ENCODE measurements at regions not wholly inside any gene's neighbourhood (a gene's known extent, or its start where the extent isn't known, plus 50 kb on each side); places are given as distances from the start of the nearest gene placed in this dataset.

GRCh38 chr14:85131226-85131922, 398.6 kb upstream of the FLRT2 start:
- H3K23ac ChIP-seq (ENCODE audit: low read length) = no peak overlapping the region
- H3K4me2 ChIP-seq (ENCODE audit: low read length) = no peak overlapping the region
- H2AK5ac ChIP-seq (ENCODE audit: low read length) = no peak overlapping the region
- no peaks in the 10 kb centered on the region for H3K79me1 ChIP-seq (ENCODE audit: low read length)
- no peaks in the 10 kb centered on the region for H3K4me1 ChIP-seq (ENCODE audit: control insufficient read depth in 1 of 2, insufficient read depth in 2 of 2, low read length in 2 of 2)
- H3K9me3 ChIP-seq (ENCODE audit: insufficient read depth, low read depth, low read length) = no peaks in the 10 kb centered on the region
- no peak overlapping the region for H3K9ac ChIP-seq (ENCODE audit: low read length)
- no peaks in the 10 kb centered on the region for H3K79me2 ChIP-seq (ENCODE audit: control insufficient read depth, insufficient read depth, low read length, poor library complexity)
- H2BK12ac ChIP-seq (ENCODE audit: low read length) = no peak overlapping the region
- no peak overlapping the region for H2BK5ac ChIP-seq (ENCODE audit: low read depth, low read length, poor library complexity)
- no peak overlapping the region for H2AFZ ChIP-seq (ENCODE audit: insufficient read depth, low read length, poor library complexity)
- no peak overlapping the region for H2BK120ac ChIP-seq (ENCODE audit: insufficient read depth, low read length, poor library complexity)
- peak in 1 of 2 donors; percentile 15 for DNase-seq
- H4K8ac ChIP-seq (ENCODE audit: low read depth, low read length) = no peak overlapping the region
- no peaks in the 10 kb centered on the region for H3K27me3 ChIP-seq (ENCODE audit: insufficient read depth, low read length)
- no CpG with 5 or more reads among the region's 2 CpGs for WGBS (ENCODE audit: extremely low coverage, insufficient coverage, insufficient read length)
- H3K18ac ChIP-seq (ENCODE audit: low read length) = no peak overlapping the region
- no peak overlapping the region for H3K4me3 ChIP-seq (ENCODE audit: low read depth, low read length)
- no peak overlapping the region for H4K91ac ChIP-seq (ENCODE audit: low read depth, low read length)
- no peaks in the 10 kb centered on the region for H3K36me3 ChIP-seq (ENCODE audit: control insufficient read depth in 1 of 2, insufficient read depth in 2 of 2, low read length in 2 of 2)
- no peak overlapping the region for H3K27ac ChIP-seq (ENCODE audit: low read depth, low read length)
- H3K4ac ChIP-seq (ENCODE audit: low read depth, low read length) = no peak overlapping the region
- H4K12ac ChIP-seq (ENCODE audit: low read depth, low read length) = no peak overlapping the region
- H3K14ac ChIP-seq (ENCODE audit: low read length) = no peak overlapping the region

- no CpG with 5 or more reads among the region's 1 CpG for WGBS (ENCODE audit: extremely low coverage, insufficient coverage, insufficient read length)
Observed at GRCh38 chr14:85142982-85143381, 387.0 kb upstream of the FLRT2 start.

GRCh38 chr14:85146779-85147178, 383.2 kb upstream of the FLRT2 start:
- H3K27me3 ChIP-seq (ENCODE audit: insufficient read depth, low read length) = no peaks in the 10 kb centered on the region
- no peak overlapping the region for H3K14ac ChIP-seq (ENCODE audit: low read length)
- no peak overlapping the region for H2BK5ac ChIP-seq (ENCODE audit: low read depth, low read length, poor library complexity)
- no peak overlapping the region for H2BK120ac ChIP-seq (ENCODE audit: insufficient read depth, low read length, poor library complexity)
- no peak overlapping the region for H3K4me3 ChIP-seq (ENCODE audit: low read depth, low read length)
- no peak overlapping the region for H2AK5ac ChIP-seq (ENCODE audit: low read length)
- H3K79me1 ChIP-seq (ENCODE audit: low read length) = no peaks in the 10 kb centered on the region
- H3K4me2 ChIP-seq (ENCODE audit: low read length) = no peak overlapping the region
- H3K9ac ChIP-seq (ENCODE audit: low read length) = no peak overlapping the region
- H4K91ac ChIP-seq (ENCODE audit: low read depth, low read length) = no peak overlapping the region
- H3K36me3 ChIP-seq (ENCODE audit: control insufficient read depth in 1 of 2, insufficient read depth in 2 of 2, low read length in 2 of 2) = no peaks in the 10 kb centered on the region
- WGBS (ENCODE audit: extremely low coverage, insufficient coverage, insufficient read length) = no CpG with 5 or more reads among the region's 3 CpGs
- no peak overlapping the region for H3K23ac ChIP-seq (ENCODE audit: low read length)
- H3K9me3 ChIP-seq (ENCODE audit: insufficient read depth, low read depth, low read length) = no peaks in the 10 kb centered on the region
- no peaks in the 10 kb centered on the region for H3K79me2 ChIP-seq (ENCODE audit: control insufficient read depth, insufficient read depth, low read length, poor library complexity)
- no peak overlapping the region for H3K4ac ChIP-seq (ENCODE audit: low read depth, low read length)
- no peak overlapping the region for H2BK12ac ChIP-seq (ENCODE audit: low read length)
- DNase-seq = no peak
- no peak overlapping the region for H4K12ac ChIP-seq (ENCODE audit: low read depth, low read length)
- no peak overlapping the region for H4K8ac ChIP-seq (ENCODE audit: low read depth, low read length)
- no peak overlapping the region for H3K27ac ChIP-seq (ENCODE audit: low read depth, low read length)
- H2AFZ ChIP-seq (ENCODE audit: insufficient read depth, low read length, poor library complexity) = no peak overlapping the region
- no peak overlapping the region for H3K18ac ChIP-seq (ENCODE audit: low read length)
- H3K4me1 ChIP-seq (ENCODE audit: control insufficient read depth in 1 of 2, insufficient read depth in 2 of 2, low read length in 2 of 2) = no peaks in the 10 kb centered on the region

More at GRCh38 chr14:85142982-85143381, 387.0 kb upstream of the FLRT2 start:
- Histone ChIP-seq H3K36me3 (ENCODE audit: control insufficient read depth in 1 of 2, insufficient read depth in 2 of 2, low read length in 2 of 2) (no peaks in the 10 kb centered on the region), H3K27me3 (ENCODE audit: insufficient read depth, low read length) (no peaks in the 10 kb centered on the region), H2AK5ac (ENCODE audit: low read length) (no peak overlapping the region), H3K4ac (ENCODE audit: low read depth, low read length) (no peak overlapping the region), H4K12ac (ENCODE audit: low read depth, low read length) (no peak overlapping the region), H3K23ac (ENCODE audit: low read length) (no peak overlapping the region), H3K27ac (ENCODE audit: low read depth, low read length) (no peak overlapping the region), H3K4me2 (ENCODE audit: low read length) (no peak overlapping the region), H2BK5ac (ENCODE audit: low read depth, low read length, poor library complexity) (no peak overlapping the region), H3K79me2 (ENCODE audit: control insufficient read depth, insufficient read depth, low read length, poor library complexity) (no peaks in the 10 kb centered on the region), H3K79me1 (ENCODE audit: low read length) (no peaks in the 10 kb centered on the region), H3K9ac (ENCODE audit: low read length) (no peak overlapping the region), H3K4me3 (ENCODE audit: low read depth, low read length) (no peak overlapping the region), H3K18ac (ENCODE audit: low read length) (no peak overlapping the region), H2AFZ (ENCODE audit: insufficient read depth, low read length, poor library complexity) (no peak overlapping the region), H4K91ac (ENCODE audit: low read depth, low read length) (no peak overlapping the region), H4K8ac (ENCODE audit: low read depth, low read length) (no peak overlapping the region), H2BK12ac (ENCODE audit: low read length) (no peak overlapping the region), H3K14ac (ENCODE audit: low read length) (no peak overlapping the region), H2BK120ac (ENCODE audit: insufficient read depth, low read length, poor library complexity) (no peak overlapping the region), H3K4me1 (ENCODE audit: control insufficient read depth in 1 of 2, insufficient read depth in 2 of 2, low read length in 2 of 2) (no peaks in the 10 kb centered on the region), H3K9me3 (ENCODE audit: insufficient read depth, low read depth, low read length) (no peaks in the 10 kb centered on the region)
- DNase-seq = no peak

- Histone ChIP-seq H3K4ac (ENCODE audit: low read depth, low read length) (no peak overlapping the region), H2AFZ (ENCODE audit: insufficient read depth, low read length, poor library complexity) (no peak overlapping the region), H2BK5ac (ENCODE audit: low read depth, low read length, poor library complexity) (no peak overlapping the region), H2BK120ac (ENCODE audit: insufficient read depth, low read length, poor library complexity) (no peak overlapping the region), H2AK5ac (ENCODE audit: low read length) (no peak overlapping the region), H3K23ac (ENCODE audit: low read length) (no peak overlapping the region), H3K36me3 (ENCODE audit: control insufficient read depth in 1 of 2, insufficient read depth in 2 of 2, low read length in 2 of 2) (no peaks in the 10 kb centered on the region), H3K9ac (ENCODE audit: low read length) (no peak overlapping the region), H3K4me2 (ENCODE audit: low read length) (no peak overlapping the region), H4K8ac (ENCODE audit: low read depth, low read length) (no peak overlapping the region), H2BK12ac (ENCODE audit: low read length) (no peak overlapping the region), H3K79me1 (ENCODE audit: low read length) (no peaks in the 10 kb centered on the region), H3K27me3 (ENCODE audit: insufficient read depth, low read length) (no peaks in the 10 kb centered on the region), H3K79me2 (ENCODE audit: control insufficient read depth, insufficient read depth, low read length, poor library complexity) (no peaks in the 10 kb centered on the region), H3K9me3 (ENCODE audit: insufficient read depth, low read depth, low read length) (no peaks in the 10 kb centered on the region), H4K12ac (ENCODE audit: low read depth, low read length) (no peak overlapping the region), H3K18ac (ENCODE audit: low read length) (no peak overlapping the region), H4K91ac (ENCODE audit: low read depth, low read length) (no peak overlapping the region), H3K27ac (ENCODE audit: low read depth, low read length) (no peak overlapping the region), H3K4me3 (ENCODE audit: low read depth, low read length) (no peak overlapping the region), H3K14ac (ENCODE audit: low read length) (no peak overlapping the region), H3K4me1 (ENCODE audit: control insufficient read depth in 1 of 2, insufficient read depth in 2 of 2, low read length in 2 of 2) (no peaks in the 10 kb centered on the region)
- DNase-seq = no peak
- WGBS (ENCODE audit: extremely low coverage, insufficient coverage, insufficient read length) = no CpG with 5 or more reads among the region's 4 CpGs
Observed at GRCh38 chr14:85150166-85150565, 379.8 kb upstream of the FLRT2 start.
